ENCODE measurements at regions not wholly inside any gene's neighbourhood (a gene's known extent, or its start where the extent isn't known, plus 50 kb on each side); places are given as distances from the start of the nearest gene placed in this dataset.

DNA sequence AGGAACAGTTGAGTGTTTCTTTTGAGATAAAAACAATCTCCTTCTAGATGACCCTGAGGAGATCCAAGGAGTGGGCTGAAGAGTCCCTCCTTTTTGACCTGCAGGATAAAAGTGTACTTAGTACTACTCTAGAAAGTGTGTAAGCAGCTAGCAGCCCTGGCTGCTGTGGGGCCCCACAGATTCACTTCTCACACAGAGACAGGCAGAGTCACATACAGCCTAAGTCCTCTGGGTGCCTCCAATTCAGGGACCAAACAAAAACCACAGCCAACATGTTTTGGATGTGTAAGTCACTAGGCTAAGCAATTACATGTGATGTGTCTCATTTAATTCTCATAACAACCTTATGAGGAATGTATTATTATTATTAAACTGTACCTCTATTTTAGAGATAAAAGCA, 97.1 kb downstream of the TMEM100 start:
- Histone ChIP-seq H3K36me3 (no peaks in the 10 kb centered on the region), H3K9me3 (no peaks in the 10 kb centered on the region), H3K27ac (no peak overlapping the region), H3K27me3 (no peaks in the 10 kb centered on the region), H3K4me3 (no peak overlapping the region), H3K4me1 (no peaks in the 10 kb centered on the region)
- TF ChIP-seq POLR2AphosphoS5 (IDR thresholded peaks at IDR 0.05; ENCODE audit: insufficient read depth in 1 of 2, low read depth in 1 of 2) (no peak), POLR2A (IDR thresholded peaks at IDR 0.05) (no peak)
- TF ChIP-seq, protein P1, sequence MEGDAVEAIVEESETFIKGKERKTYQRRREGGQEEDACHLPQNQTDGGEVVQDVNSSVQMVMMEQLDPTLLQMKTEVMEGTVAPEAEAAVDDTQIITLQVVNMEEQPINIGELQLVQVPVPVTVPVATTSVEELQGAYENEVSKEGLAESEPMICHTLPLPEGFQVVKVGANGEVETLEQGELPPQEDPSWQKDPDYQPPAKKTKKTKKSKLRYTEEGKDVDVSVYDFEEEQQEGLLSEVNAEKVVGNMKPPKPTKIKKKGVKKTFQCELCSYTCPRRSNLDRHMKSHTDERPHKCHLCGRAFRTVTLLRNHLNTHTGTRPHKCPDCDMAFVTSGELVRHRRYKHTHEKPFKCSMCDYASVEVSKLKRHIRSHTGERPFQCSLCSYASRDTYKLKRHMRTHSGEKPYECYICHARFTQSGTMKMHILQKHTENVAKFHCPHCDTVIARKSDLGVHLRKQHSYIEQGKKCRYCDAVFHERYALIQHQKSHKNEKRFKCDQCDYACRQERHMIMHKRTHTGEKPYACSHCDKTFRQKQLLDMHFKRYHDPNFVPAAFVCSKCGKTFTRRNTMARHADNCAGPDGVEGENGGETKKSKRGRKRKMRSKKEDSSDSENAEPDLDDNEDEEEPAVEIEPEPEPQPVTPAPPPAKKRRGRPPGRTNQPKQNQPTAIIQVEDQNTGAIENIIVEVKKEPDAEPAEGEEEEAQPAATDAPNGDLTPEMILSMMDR (IDR thresholded peaks at IDR 0.05) = no peak
- DNase-seq (ENCODE audit: extremely low spot score in 2 of 2) = no peak
- intact Hi-C loops (cut with DNase I) = no loop called here

DNA sequence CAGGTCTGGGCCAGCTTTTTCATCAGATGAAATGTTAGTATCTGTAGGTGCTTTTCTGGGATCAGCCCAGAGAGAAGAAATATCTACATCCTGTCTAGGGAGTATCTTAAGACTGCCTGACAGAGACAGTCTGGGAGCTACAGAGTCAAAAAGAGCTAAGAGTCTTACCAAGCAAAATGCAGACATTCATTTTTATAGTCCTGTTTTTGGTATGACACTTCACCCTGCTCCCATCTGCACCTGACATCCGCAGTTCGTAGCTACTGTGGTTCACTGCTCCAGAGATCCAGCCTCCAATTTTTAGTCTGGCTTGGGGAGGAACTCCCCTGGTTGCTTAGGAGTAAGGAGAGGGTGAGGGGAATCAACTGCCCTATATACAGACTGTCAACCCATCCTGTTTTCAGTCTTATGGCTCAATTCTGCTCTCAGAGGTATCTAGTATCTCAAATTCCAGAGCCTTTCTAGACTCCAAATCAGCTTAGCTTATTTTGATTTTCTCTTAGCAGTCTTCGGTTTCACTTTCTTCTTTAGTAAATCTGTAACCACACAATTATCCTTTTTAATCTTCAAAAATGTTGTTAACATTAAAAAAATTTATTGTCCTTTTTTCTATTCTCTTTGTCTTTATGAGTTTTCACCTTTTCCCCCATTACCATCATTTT, 97.8 kb downstream of the TMEM100 start:
- H3K27ac ChIP-seq = no peak overlapping the region
- no peaks in the 10 kb centered on the region for H3K9me3 ChIP-seq
- H3K27me3 ChIP-seq = no peaks in the 10 kb centered on the region
- H3K4me3 ChIP-seq = no peak overlapping the region
- no peaks in the 10 kb centered on the region for H3K36me3 ChIP-seq
- DNase-seq (ENCODE audit: extremely low spot score in 2 of 2) = no peak
- TF ChIP-seq POLR2AphosphoS5 (IDR thresholded peaks at IDR 0.05; ENCODE audit: insufficient read depth in 1 of 2, low read depth in 1 of 2) (no peak), POLR2A (IDR thresholded peaks at IDR 0.05) (no peak)
- TF ChIP-seq, protein P1 (IDR thresholded peaks at IDR 0.05) = no peak
- H3K4me1 ChIP-seq = no peaks in the 10 kb centered on the region
- intact Hi-C loops (cut with DNase I) = loop anchor here (5.0 kb wide), 1 partner anchor 53 kb away; no protein-coding TSS in a partner anchor

DNA sequence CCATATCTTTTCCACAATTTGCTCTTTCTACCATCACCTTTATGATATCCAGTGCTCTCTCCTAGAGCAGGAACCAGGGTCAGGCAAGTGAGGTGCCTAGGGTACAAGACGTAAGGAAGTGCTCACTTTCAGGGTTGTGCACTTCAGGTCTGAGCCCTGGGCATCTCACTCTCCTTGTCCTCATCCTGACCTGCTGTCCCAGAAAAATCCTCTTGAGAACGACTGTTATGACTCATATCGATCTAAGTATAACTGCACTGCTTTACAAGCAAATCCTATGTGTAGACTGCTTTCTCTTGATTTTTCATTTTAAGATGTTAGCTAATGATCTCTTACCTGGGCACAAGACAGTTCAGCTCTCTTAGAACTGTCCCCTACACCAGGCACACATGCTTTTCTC, 100.1 kb downstream of the TMEM100 start:
- no peak for TF ChIP-seq POLR2A (IDR thresholded peaks at IDR 0.05)
- no peak for TF ChIP-seq POLR2AphosphoS5 (IDR thresholded peaks at IDR 0.05; ENCODE audit: insufficient read depth in 1 of 2, low read depth in 1 of 2)
- TF ChIP-seq, protein P1 (IDR thresholded peaks at IDR 0.05) = no peak
- Histone ChIP-seq H3K9me3 (no peaks in the 10 kb centered on the region), H3K36me3 (no peaks in the 10 kb centered on the region), H3K4me1 (no peaks in the 10 kb centered on the region), H3K4me3 (no peak overlapping the region), H3K27me3 (no peaks in the 10 kb centered on the region), H3K27ac (no peak overlapping the region)
- intact Hi-C loops (cut with DNase I) = loop anchor here (5.0 kb wide), 1 partner anchor 50 kb away; no protein-coding TSS in a partner anchor
- DNase-seq (ENCODE audit: extremely low spot score in 2 of 2) = no peak

DNA sequence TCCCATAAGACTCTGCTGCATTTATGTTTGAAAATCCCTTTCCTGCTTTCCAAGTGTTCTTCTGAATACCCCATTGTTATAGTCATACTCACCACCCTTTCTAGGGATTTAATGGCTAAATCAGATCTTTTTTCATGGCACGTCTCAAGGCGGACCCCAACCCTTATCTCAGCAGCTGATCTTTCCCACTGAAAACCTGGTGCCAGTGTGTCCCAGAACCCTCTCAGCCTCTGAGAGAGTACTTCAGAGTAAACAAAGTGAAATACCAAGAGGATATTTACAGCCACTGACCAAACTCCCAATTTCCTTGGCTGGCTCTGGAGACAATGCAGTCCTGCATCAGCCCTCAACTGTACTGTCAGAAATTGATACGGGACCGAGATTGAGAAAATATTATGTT, 101.7 kb downstream of the TMEM100 start:
- Histone ChIP-seq H3K27me3 (no peaks in the 10 kb centered on the region), H3K4me3 (no peak overlapping the region), H3K36me3 (no peaks in the 10 kb centered on the region), H3K27ac (no peak overlapping the region), H3K9me3 (no peaks in the 10 kb centered on the region), H3K4me1 (no peaks in the 10 kb centered on the region)
- intact Hi-C loops (cut with DNase I) = loop anchor here (5.0 kb wide), 1 partner anchor 49 kb away; no protein-coding TSS in a partner anchor
- TF ChIP-seq POLR2AphosphoS5 (IDR thresholded peaks at IDR 0.05; ENCODE audit: insufficient read depth in 1 of 2, low read depth in 1 of 2) = no peak
- TF ChIP-seq, protein P1 (IDR thresholded peaks at IDR 0.05) = no peak
- no peak for TF ChIP-seq POLR2A (IDR thresholded peaks at IDR 0.05)
- DNase-seq (ENCODE audit: extremely low spot score in 2 of 2) = no peak

DNA sequence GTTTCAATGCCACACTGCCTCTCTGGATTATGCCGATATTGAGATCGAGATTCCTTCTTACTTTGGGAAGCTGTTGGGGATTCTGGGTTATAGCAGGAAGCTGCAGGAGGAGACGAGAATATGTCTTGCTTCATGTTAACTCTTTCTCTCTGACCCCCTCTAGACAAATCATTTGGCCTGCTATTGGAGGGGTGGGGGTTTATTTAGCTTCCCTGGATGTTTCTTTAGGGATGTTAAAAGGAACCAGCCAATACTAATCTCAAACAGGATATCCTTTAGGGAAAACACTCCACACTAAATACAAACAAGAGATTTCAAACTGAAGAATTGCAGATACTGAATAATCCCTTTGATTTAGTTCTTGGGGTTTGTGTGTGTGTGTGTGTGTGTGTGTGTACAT, 102.6 kb downstream of the TMEM100 start:
- intact Hi-C loops (cut with DNase I) = loop anchor here (5.0 kb wide), 1 partner anchor 48 kb away; no protein-coding TSS in a partner anchor
- TF ChIP-seq POLR2AphosphoS5 (IDR thresholded peaks at IDR 0.05; ENCODE audit: insufficient read depth in 1 of 2, low read depth in 1 of 2) = no peak
- no peak for TF ChIP-seq POLR2A (IDR thresholded peaks at IDR 0.05)
- TF ChIP-seq, protein P1 (IDR thresholded peaks at IDR 0.05) = no peak

More for the DNA sequence above, 102.6 kb downstream of the TMEM100 start:
- Histone ChIP-seq H3K9me3 (no peaks in the 10 kb centered on the region), H3K27ac (no peak overlapping the region), H3K27me3 (no peaks in the 10 kb centered on the region), H3K4me1 (no peaks in the 10 kb centered on the region), H3K4me3 (no peak overlapping the region), H3K36me3 (no peaks in the 10 kb centered on the region)
- DNase-seq (ENCODE audit: extremely low spot score in 2 of 2) = no peak

Data from vagina (tissue), 2 donors.